ENCODE measurements at regions not wholly inside any gene's neighbourhood (a gene's known extent, or its start where the extent isn't known, plus 50 kb on each side); places are given as distances from the start of the nearest gene placed in this dataset.
"Not testable (repeated sequence)": the region's sequence is repeated elsewhere in the genome, so short reads cannot be mapped to it uniquely, and the experiment has no call there.

GRCh38 chr7:16369855-16370254 is 51.5 kb downstream of the CRPPA start:
- Histone ChIP-seq H3K36me3 (peaks cover 4 to 15% (median 8%) of the 10 kb centered on the region in 3 donors), H3K27me3 (no peaks in the 10 kb centered on the region), H3K4me1 (no peaks in the 10 kb centered on the region), H3K4me3 (no peak overlapping the region), H3K27ac (no peak overlapping the region), H3K9me3 (peaks cover 0 to 23% (median 10%) of the 10 kb centered on the region in 3 donors)
- intact Hi-C loops (cut with DNase I; ENCODE audit: low total_unique reads), result no loop called here
- TF ChIP-seq CTCF (IDR thresholded peaks at IDR 0.05), result no peak
- DNase-seq, result no peak

- H3K27me3 ChIP-seq; DNase-seq; H3K4me3 ChIP-seq; intact Hi-C loops (cut with DNase I; ENCODE audit: low total_unique reads); H3K4me1 ChIP-seq; H3K27ac ChIP-seq: not testable (repeated sequence)
- peaks cover 0 to 23% (median 10%) of the 10 kb centered on the region in 3 donors for H3K9me3 ChIP-seq
- H3K36me3 ChIP-seq, result peaks cover 4 to 13% (median 8%) of the 10 kb centered on the region in 3 donors
Observed at GRCh38 chr7:16369309-16369708, 52.0 kb downstream of the CRPPA start.

- H3K27ac ChIP-seq, result no peak overlapping the region
- no peak overlapping the region for H3K4me3 ChIP-seq
- H3K9me3 ChIP-seq, result peaks cover 0 to 23% (median 10%) of the 10 kb centered on the region in 3 donors
- peaks cover 4 to 9% (median 8%) of the 10 kb centered on the region in 3 donors for H3K36me3 ChIP-seq
- H3K4me1 ChIP-seq, result no peaks in the 10 kb centered on the region
- H3K27me3 ChIP-seq, result no peaks in the 10 kb centered on the region
- no peak for TF ChIP-seq CTCF (IDR thresholded peaks at IDR 0.05)
- no peak for DNase-seq
- intact Hi-C loops (cut with DNase I; ENCODE audit: low total_unique reads), result no loop called here
Observed at GRCh38 chr7:16368885-16369284, 52.5 kb downstream of the CRPPA start.

GRCh38 chr7:16367115-16367514 is 54.2 kb downstream of the CRPPA start:
- H3K27me3 ChIP-seq, result no peaks in the 10 kb centered on the region
- H3K27ac ChIP-seq, result no peak overlapping the region
- DNase-seq, result no peak
- no peak for TF ChIP-seq CTCF (IDR thresholded peaks at IDR 0.05)
- H3K4me1 ChIP-seq, result no peaks in the 10 kb centered on the region
- peaks cover 0 to 18% (median 10%) of the 10 kb centered on the region in 3 donors for H3K9me3 ChIP-seq
- no peak overlapping the region for H3K4me3 ChIP-seq
- H3K36me3 ChIP-seq, result peaks cover 0 to 8% (median 5%) of the 10 kb centered on the region in 3 donors
- intact Hi-C loops (cut with DNase I; ENCODE audit: low total_unique reads), result no loop called here

- Histone ChIP-seq H3K27me3 (no peaks in the 10 kb centered on the region), H3K4me3 (no peak overlapping the region), H3K4me1 (no peaks in the 10 kb centered on the region), H3K9me3 (peaks cover 0 to 10% (median 9%) of the 10 kb centered on the region in 3 donors), H3K27ac (no peak overlapping the region), H3K36me3 (peaks cover 0 to 8% (median 5%) of the 10 kb centered on the region in 3 donors)
- intact Hi-C loops (cut with DNase I; ENCODE audit: low total_unique reads), result no loop called here
- DNase-seq, result no peak
- TF ChIP-seq CTCF (IDR thresholded peaks at IDR 0.05), result no peak
Observed at GRCh38 chr7:16365952-16366351, 55.4 kb downstream of the CRPPA start.

GRCh38 chr7:16365177-16365576 is 56.2 kb downstream of the CRPPA start:
- peaks cover 0 to 5% (median under 1%) of the 10 kb centered on the region in 3 donors for H3K36me3 ChIP-seq
- intact Hi-C loops (cut with DNase I; ENCODE audit: low total_unique reads), result no loop called here
- H3K27me3 ChIP-seq, result no peaks in the 10 kb centered on the region
- no peak overlapping the region for H3K4me3 ChIP-seq
- H3K27ac ChIP-seq, result no peak overlapping the region
- no peak for TF ChIP-seq CTCF (IDR thresholded peaks at IDR 0.05)
- H3K9me3 ChIP-seq, result peaks cover 0 to 5% (median 1%) of the 10 kb centered on the region in 3 donors
- no peaks in the 10 kb centered on the region for H3K4me1 ChIP-seq
- DNase-seq, result no peak

All from tibial artery (tissue), 4 donors.